ENCODE measurements at regions not wholly inside any gene's neighbourhood (a gene's known extent, or its start where the extent isn't known, plus 50 kb on each side); places are given as distances from the start of the nearest gene placed in this dataset.

DNA sequence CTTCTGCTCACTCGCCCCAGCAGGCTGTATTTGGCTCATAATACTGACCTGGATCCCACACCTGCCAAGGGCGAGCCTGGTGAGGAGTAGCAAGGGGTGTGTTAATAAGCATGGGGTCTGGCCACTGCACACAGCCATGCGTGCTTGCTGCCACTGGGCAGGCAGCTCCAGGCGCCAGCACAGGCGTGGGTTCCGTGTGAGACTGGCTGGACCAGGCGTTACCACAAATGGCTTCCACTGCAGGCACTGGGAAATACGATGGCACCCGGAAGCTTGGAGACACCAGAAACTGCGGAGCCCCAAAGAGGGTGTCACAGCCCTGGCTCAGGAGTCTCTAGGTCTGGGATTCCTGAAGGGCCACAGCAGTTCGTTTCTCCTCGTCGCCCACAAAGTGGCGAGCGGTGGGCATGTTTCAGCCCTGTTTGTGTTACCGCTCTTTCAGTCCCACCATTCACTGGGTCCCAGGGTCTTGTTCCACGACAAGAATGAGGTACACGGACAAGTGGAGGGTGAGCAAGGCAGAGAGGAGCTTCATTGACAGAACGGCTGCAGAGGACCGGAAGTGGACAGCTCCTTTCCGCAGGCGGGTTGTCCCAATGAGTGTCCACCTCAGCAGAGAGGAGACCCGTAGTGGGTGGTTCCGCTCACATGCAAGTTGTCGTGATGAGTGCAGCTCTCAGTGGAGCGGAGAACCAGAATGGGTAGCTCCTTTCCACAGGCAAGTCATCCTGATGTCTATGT, 428.9 kb downstream of the EPHA5 start:
- Histone ChIP-seq H3K27ac (ENCODE audit: low read depth, low read length) (no peak overlapping the region), H3K4me2 (ENCODE audit: low read length) (no peak overlapping the region), H3K27me3 (ENCODE audit: insufficient read depth, low read length) (no peaks in the 10 kb centered on the region), H3K4me1 (ENCODE audit: control insufficient read depth in 1 of 2, insufficient read depth in 2 of 2, low read length in 2 of 2) (no peaks in the 10 kb centered on the region), H4K20me1 (ENCODE audit: insufficient read depth) (no peaks in the 10 kb centered on the region), H3K9me3 (ENCODE audit: control insufficient read depth in 1 of 2, insufficient read depth in 1 of 2, low read depth in 1 of 2, low read length in 2 of 2) (peaks cover 14 to 19% of the 10 kb centered on the region in 2 experiments; a peak in 3 of 4 replicates), H2AFZ (ENCODE audit: low read depth, low read length, poor library complexity, severe bottlenecking) (no peak overlapping the region), H3K9me2 (ENCODE audit: insufficient read depth) (no peaks in the 10 kb centered on the region), H3K4me3 (replicated peaks in 1 of 2; ENCODE audit: low read depth in 1 of 2, low read length in 2 of 2) (no peak overlapping the region), H3K9ac (ENCODE audit: low read length) (no peak overlapping the region), H3K79me2 (ENCODE audit: insufficient read depth, low read length) (no peaks in the 10 kb centered on the region), H3K36me3 (ENCODE audit: control insufficient read depth in 1 of 2, insufficient read depth in 2 of 2, low read length in 2 of 2) (no peaks in the 10 kb centered on the region)
- no peak for ATAC-seq
- CTCF ChIA-PET = no interaction called here
- TF ChIP-seq TCF7L2 (IDR thresholded peaks at IDR 0.05; ENCODE audit: borderline replicate concordance, extremely low read depth, insufficient read depth, insufficient read length) (no peak), YY1 (IDR thresholded peaks at IDR 0.05; ENCODE audit: extremely low read depth, insufficient replicate concordance, low read depth, low read length) (no peak), SRF (IDR thresholded peaks at IDR 0.05; ENCODE audit: low read depth) (no peak), EGR1 (IDR thresholded peaks at IDR 0.05; ENCODE audit: low read depth) (no peak), ELF1 (IDR thresholded peaks at IDR 0.05; ENCODE audit: borderline replicate concordance, low read depth) (no peak), FOSL1 (IDR thresholded peaks at IDR 0.05; ENCODE audit: low read depth) (no peak), EZH2phosphoT487 (IDR thresholded peaks at IDR 0.05; ENCODE audit: borderline replicate concordance) (no peak), CEBPB (IDR thresholded peaks at IDR 0.05; ENCODE audit: low read depth) (no peak), EZH2 (IDR thresholded peaks at IDR 0.05) (no peak)
- TF ChIP-seq, protein P1, sequence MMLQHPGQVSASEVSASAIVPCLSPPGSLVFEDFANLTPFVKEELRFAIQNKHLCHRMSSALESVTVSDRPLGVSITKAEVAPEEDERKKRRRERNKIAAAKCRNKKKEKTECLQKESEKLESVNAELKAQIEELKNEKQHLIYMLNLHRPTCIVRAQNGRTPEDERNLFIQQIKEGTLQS (IDR thresholded peaks at IDR 0.05) = no peak
- TF ChIP-seq, protein P2, sequence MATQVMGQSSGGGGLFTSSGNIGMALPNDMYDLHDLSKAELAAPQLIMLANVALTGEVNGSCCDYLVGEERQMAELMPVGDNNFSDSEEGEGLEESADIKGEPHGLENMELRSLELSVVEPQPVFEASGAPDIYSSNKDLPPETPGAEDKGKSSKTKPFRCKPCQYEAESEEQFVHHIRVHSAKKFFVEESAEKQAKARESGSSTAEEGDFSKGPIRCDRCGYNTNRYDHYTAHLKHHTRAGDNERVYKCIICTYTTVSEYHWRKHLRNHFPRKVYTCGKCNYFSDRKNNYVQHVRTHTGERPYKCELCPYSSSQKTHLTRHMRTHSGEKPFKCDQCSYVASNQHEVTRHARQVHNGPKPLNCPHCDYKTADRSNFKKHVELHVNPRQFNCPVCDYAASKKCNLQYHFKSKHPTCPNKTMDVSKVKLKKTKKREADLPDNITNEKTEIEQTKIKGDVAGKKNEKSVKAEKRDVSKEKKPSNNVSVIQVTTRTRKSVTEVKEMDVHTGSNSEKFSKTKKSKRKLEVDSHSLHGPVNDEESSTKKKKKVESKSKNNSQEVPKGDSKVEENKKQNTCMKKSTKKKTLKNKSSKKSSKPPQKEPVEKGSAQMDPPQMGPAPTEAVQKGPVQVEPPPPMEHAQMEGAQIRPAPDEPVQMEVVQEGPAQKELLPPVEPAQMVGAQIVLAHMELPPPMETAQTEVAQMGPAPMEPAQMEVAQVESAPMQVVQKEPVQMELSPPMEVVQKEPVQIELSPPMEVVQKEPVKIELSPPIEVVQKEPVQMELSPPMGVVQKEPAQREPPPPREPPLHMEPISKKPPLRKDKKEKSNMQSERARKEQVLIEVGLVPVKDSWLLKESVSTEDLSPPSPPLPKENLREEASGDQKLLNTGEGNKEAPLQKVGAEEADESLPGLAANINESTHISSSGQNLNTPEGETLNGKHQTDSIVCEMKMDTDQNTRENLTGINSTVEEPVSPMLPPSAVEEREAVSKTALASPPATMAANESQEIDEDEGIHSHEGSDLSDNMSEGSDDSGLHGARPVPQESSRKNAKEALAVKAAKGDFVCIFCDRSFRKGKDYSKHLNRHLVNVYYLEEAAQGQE (IDR thresholded peaks at IDR 0.05; ENCODE audit: low read depth) = no peak
- POLR2A ChIA-PET = no interaction called here
- BruUV-seq (replicated peaks) = no TSS peak
- no peak for DNase-seq (ENCODE audit: low read depth, low spot score)
- RAD21 ChIA-PET (ENCODE audit: low non-redundant PET in 1 of 2, low total read pairs in 2 of 2, uncharacterized antibody in 2 of 2, unreplicated experiment in 2 of 2) = no interaction called here
- intact Hi-C loops (cut with micrococcal nuclease) = no loop called here

Measured in HCT116 (cell line).